Kidney capillary endothelial cell (primary cell): ENCODE measurements at regions not wholly inside any gene's neighbourhood (a gene's known extent, or its start where the extent isn't known, plus 50 kb on each side); places are given as distances from the start of the nearest gene placed in this dataset.

Experiments
- DNase-seq: peaks from one replicate; pipeline ENCODE4 v3.0.0-alpha.2; 2018; ENCODE audit warnings: low spot score

DNA sequence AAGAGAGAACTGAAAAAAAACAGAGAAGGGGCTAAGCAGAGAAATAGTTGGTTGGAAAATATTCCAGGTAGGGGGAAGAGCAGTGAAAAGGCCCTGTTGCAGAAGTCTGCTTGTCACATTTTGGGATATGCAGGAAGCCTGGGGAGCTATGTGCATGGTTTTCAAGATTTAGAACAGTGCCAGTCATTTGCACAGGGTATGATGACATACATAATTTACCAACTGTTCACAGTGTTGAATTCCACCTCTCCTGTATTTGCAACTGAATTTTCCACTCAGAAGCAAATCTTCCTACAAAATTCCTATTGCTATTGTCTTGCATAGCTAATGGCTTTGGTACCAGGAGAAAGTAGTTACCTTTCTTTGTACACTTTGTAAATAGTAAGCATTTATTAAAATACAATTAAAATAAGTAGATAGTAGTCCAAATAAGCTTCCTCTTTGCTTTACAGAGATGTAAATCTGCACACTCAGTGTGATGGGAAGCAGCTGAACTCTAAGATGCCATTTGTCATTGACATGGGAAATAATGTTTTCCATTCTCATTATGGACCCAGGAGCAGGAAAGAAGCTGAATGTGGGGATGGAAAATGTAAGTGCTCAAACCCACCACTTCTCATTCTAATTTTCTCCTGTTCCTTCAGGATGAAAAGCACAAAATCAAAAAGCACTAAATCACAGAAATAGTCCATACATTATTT is 177.4 kb downstream of the BTG1 start:
- DNase-seq: no peak

DNA sequence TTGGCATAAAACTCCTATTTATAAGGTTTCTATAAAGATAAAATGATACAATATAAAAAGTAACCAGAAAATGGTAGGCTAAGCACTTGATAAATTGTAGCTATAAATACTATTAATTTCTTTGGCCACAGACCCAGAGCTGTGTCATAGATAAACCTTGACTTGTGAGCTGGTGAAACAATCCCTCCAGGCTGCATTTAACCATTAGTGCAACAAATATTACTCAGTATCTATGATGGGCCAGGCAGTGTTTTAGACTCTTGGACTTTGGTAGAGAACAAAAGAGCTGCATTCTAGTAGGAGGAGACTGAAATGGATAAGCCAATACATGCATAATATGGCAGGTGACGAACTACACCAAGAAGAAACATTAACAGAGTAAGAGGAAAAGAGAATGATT is 178.1 kb downstream of the BTG1 start:
- no peak for DNase-seq

DNA sequence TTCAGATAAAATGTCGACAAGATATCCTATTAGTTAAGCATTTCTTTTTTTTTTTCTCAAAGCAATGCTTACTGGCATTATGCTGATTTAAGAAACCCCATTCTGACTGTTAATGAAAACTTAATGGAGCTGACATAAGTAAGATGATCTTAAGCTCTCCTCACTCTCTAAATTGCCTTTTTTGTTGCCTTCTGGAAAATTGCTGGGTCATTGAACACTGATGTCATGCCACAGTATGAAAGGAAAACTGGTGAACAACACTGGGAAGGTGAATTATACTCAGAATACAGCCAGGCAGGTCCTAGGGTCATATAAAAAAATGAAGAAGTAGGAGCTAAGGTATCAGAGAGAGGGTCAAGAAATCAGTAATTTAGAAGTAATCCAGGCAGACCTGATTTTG is 179.9 kb downstream of the BTG1 start:
- DNase-seq: no peak

- DNase-seq: no peak
Measured at GRCh38 chr12:91964501-91964900, 181.1 kb downstream of the BTG1 start.

- no peak for DNase-seq
Measured at GRCh38 chr12:91959220-91959619, 186.4 kb downstream of the BTG1 start.

DNA sequence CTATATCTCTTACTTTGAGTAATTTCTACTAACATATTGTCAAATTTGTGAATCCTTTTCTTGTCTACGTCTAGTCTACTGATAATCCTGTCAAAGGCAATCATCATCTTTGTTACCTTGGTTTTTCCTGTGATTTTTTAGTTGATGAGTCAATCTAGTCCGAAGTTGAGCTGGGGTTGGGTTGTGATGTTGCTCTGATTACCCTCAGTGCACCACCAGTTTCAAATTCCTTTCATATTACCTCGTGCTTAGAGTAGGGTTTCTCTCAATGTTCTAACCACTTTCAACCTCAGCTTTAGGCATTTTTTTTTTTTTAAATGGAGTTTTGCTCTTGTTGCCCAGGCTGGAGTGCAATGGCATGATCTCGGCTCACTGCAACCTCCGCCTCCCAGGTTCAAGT is 186.8 kb downstream of the BTG1 start:
- no peak for DNase-seq

DNA sequence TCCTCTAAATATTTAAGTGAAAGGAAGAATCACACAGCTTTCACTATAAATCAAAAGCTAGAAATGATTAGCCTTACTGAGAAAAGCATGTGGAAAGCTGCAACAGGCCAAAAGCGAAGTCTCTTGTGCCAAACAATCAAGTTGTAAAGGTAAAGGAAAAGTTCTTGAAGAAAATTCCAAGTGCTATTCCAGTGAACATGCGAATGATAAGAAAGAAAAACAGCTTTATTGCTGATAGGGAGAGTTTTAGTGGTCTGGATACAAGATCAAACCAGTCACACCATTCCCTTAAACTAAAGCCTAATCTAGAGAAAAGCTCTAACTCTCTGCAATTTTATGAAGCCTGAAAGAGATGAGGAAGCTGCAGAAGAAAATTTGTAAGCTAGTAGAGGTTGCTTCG is 190.9 kb downstream of the BTG1 start:
- no peak for DNase-seq

DNA sequence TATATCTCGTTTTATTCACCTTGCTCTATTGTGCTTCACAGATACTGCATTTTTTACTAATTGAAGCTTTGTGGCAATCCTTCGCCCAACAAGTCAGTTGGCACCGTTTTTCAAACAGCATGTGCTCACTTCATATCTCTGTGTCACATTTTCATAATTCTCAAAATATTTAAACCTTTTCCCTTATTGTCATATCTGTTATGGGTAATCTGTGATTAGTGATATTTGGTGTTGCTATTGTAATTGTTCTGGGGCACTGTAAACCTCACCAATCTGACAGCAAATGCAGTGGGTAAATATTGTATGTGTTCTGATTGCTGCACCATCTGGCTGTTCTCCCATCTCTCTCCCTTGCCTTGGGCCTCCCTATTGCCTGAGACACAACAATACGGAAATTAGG is 191.3 kb downstream of the BTG1 start:
- no peak for DNase-seq

DNA sequence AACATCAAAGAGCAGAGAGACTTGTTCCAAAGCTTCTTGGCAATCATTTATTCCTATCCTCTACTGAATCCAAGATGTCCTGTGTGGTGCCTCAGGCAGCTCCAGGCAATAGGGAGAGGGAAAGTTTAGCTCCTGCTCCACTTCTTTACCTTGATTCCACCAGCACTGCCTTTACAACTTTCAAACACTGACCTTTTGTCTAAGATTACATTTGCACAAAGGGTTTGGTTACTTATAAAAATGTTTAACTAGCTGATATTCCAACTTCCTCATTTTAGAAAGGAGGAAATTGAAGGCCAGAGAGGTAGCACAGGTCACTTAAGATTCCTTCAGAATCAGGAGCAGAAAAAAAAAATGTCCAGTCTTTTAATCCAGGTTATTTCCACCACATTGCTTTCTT is 192.7 kb downstream of the BTG1 start:
- no peak for DNase-seq

DNA sequence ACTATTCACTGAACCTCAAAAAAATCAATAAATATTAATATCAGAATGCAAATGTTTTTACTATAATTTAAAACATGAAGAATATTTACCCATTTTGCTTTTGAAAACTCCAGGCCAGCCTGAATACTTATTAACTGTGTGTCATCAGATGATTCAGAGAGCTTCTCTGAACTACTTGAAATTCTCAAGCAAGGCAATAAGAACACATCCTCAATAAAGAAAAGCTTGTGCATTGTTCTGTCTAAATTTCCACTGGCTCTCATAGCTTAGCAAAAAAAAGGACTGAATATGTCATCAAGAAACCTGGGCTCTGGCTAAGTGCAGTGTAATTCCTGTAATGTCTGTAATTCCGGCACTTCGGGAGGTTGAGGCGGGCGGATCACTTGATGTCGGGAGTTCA is 194.1 kb downstream of the BTG1 start:
- peak; percentile 19 for DNase-seq

GRCh38 chr12:91948504-91948903 is 197.1 kb downstream of the BTG1 start:
- no peak for DNase-seq

DNA sequence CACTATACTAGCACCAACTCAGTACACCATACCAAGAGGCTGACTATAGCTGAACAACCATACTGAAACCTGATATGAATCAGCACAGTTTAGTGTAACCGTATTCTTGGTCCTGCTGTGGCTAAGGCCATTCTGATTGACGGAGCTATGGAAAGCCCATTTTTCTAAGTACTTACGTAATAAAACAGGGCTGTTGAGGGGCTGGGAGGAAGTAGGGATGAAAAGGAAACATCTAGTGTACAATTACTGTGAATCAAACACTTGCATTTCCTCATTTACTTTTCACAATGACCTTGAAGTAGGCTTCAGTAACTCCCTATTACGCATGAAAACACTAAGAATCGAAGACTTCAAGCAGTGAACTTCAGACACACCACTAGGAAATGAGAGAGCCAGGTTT is 198.2 kb downstream of the BTG1 start:
- DNase-seq: no peak

GRCh38 chr12:91944637-91945036 is 201.0 kb downstream of the BTG1 start:
- no peak for DNase-seq

GRCh38 chr12:91940826-91941570 is 204.6 kb downstream of the BTG1 start:
- no peak for DNase-seq

- no peak for DNase-seq
Measured at GRCh38 chr12:91940322-91940721, 205.3 kb downstream of the BTG1 start.

- DNase-seq: no peak
Measured at GRCh38 chr12:91937706-91938105, 207.9 kb downstream of the BTG1 start.

GRCh38 chr12:91937009-91937408 is 208.6 kb downstream of the BTG1 start:
- no peak for DNase-seq

DNA sequence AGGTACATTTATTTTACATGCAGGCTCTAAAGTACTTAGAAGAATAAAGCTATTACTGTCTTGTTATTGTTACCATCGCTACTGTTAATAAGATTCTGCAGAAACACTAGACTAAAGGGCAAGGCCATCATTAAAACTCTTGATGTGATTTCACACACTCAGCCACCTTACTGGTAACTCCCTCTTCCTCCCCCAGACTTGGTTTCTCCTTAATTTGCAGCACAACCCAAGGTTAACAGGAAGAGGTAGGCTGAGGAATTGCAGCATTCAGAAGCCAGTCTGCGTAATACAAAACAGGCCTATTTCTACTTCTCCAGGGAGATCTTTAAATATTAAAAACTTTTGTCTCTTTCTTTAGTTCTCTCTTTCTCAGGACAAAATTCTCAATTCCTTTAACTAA is 210.3 kb downstream of the BTG1 start:
- no peak for DNase-seq

- no peak for DNase-seq
Measured at GRCh38 chr12:91931111-91931510, 214.5 kb downstream of the BTG1 start.

DNA sequence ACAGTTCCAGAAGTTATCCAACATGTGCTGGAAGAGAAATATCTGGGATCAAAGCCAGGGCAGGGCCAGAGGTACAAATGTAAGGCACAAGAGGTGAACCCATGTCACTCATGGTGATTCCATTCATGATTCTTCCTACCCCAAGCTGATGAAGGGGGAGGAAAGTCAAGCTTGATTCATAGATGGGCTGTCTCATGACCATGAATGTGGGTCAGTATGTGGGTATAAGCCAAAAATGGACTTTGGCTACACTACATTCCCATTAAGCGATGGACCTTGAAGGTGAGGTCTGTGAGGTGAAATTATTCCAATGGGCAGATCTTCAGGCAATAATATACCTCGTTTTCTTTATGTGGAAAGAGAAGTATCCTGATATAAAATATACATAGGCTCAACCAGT is 217.1 kb downstream of the BTG1 start:
- DNase-seq: no peak

- peak; percentile 30 for DNase-seq
Measured at GRCh38 chr12:91926848-91927247, 218.8 kb downstream of the BTG1 start.

- DNase-seq: no peak
Measured at GRCh38 chr12:91924827-91925226, 220.8 kb downstream of the BTG1 start.

DNA sequence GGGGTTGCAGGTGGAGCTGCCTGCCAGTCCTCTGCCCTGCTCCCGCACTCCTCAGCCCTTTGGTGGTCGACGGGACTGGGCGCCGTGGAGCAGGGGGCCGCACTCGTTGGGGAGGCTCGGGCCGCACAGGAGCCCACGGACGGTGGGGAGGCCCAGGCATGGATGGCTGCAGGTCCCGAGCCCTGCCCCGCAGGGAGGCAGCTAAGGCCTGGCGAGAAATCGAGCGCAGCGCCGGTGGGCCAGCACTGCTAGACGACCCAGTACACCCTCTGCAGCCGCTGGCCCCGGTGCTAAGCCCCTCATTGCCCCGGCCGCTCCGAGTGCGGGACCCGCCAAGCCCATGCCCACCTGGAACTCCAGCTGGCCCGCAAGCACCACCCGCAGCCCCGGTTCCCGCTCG is 221.8 kb downstream of the BTG1 start:
- DNase-seq: no peak

DNA sequence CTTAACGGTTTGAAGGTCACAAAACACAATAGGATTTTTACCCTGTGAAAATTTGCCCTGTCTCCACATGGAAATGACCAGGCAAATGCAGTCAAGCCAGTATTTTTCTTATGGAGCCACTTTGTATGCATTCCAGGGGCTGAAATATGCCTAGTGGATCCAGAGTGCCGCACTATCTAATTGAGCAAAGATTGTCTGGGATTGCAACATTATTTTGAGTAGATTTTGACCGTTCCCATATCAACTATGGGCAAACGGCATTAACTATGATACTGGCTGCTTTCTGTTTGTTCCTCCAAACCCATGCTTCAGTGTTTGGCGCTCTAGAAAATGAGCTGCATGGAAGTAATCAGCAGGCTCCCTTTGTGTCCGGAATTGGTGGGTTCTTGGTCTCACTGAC is 223.0 kb downstream of the BTG1 start:
- no peak for DNase-seq
